Adrenal gland (tissue), 9 donors: ENCODE measurements at regions not wholly inside any gene's neighbourhood (a gene's known extent, or its start where the extent isn't known, plus 50 kb on each side); places are given as distances from the start of the nearest gene placed in this dataset.

ENCODE experiments used
- DNase-seq, 7 donors: peaks; one replicate each; pipeline ENCODE4 v3.0.0-alpha.2; 2019 to 2020
- H3K27ac ChIP-seq, 5 donors: fragments of 200-600 bp; sonication (generic) in 4 of 5; 1 replicate in 3 of 5; 2 replicates in 2 of 5; pipeline versions ENCODE4 v1.5.1 to v1.8.0; 2016 to 2020; ENCODE audit warnings: mild to moderate bottlenecking in 1 of 5
- H3K27me3 ChIP-seq: fragments of 200-600 bp; 2 replicates; pipeline ENCODE4 v1.8.0; 2021
- H3K36me3 ChIP-seq, 2 donors: fragments of 200-600 bp; replicated peaks in 1 of 2; 1 replicate in 1 of 2; 2 replicates in 1 of 2; pipeline versions ENCODE4 v1.5.1 to v1.8.0; 2018 to 2022
- H3K4me1 ChIP-seq, 2 donors: fragments of 200-600 bp; replicated peaks in 1 of 2; 1 replicate in 1 of 2; 2 replicates in 1 of 2; pipeline versions ENCODE4 v1.5.1 to v1.8.0; 2018 to 2021
- H3K4me3 ChIP-seq, 4 donors: fragments of 200-600 bp; sonication (generic) in 3 of 4; one replicate each; pipeline ENCODE4 v1.5.1; 2016 to 2018
- H3K9me3 ChIP-seq, 3 donors: fragments of 200-600 bp; sonication (generic) in 1 of 3; replicated peaks in 1 of 3; 1 replicate in 2 of 3; 2 replicates in 1 of 3; pipeline versions ENCODE4 v1.5.1 to v1.8.0; 2016 to 2021
- POLR2A ChIP-seq, 2 donors: fragments of 450-650 bp; IDR thresholded peaks; one replicate each; pipeline ENCODE4 v1.6.1; 2017; ENCODE audit warnings: antibody characterized with exemption in 2 of 2, mild to moderate bottlenecking in 2 of 2, moderate library complexity in 1 of 2
- WGBS, 4 donors: extraction: QIAGEN DNeasy Blood & Tissue Kit in 2 of 4; methylation state at CpG; one replicate each; pipeline versions ENCODE4 v1.1.5 to v1.1.7; 2013 to 2017; 5-methylcytosine and 5-hydroxymethylcytosine counted together
- intact Hi-C, 2 donors: fragments of 100-400 bp; cut with DNase I; formaldehyde crosslinking; loops; one replicate each; pipeline versions ENCODE4 v1.14.1 to v1.15.0; 2022 to 2023
- TF ChIP-seq, protein P1 (sequence below), 6 experiments: fragments of 450-650 bp in 4 of 6; fragments of 200-600 bp in 2 of 6; sonication (generic) in 1 of 6; IDR thresholded peaks; 1 replicate in 5 of 6; 2 replicates in 1 of 6; pipeline versions ENCODE4 v1.5.1 to v1.8.0; 2016 to 2021; ENCODE audit warnings: antibody characterized with exemption in 6 of 6, mild to moderate bottlenecking in 2 of 6, moderate library complexity in 1 of 6
- donor health status: healthy with polysubstance abuse.
- donor health status: Bipolar disorder and iron deficiency.
- donor health status: DM: yes; HTN: yes; CAD: no.
- donor health status: DM: no; HTN: no; CAD: no.
- donor health status: DM: no; HTN: no; CAD: no.

- no peaks in the 10 kb centered on the region for H3K4me1 ChIP-seq
- DNase-seq, result no peak
- no peaks in the 10 kb centered on the region for H3K27me3 ChIP-seq
- no peak overlapping the region for H3K4me3 ChIP-seq
- 68 to 88% (median 83%) methylated on average over 12 to 24 of the region's 24 CpGs for WGBS, 4 donors
- no peak overlapping the region for H3K27ac ChIP-seq
- H3K9me3 ChIP-seq, result no peaks in the 10 kb centered on the region
- no peaks in the 10 kb centered on the region for H3K36me3 ChIP-seq
- TF ChIP-seq, protein P1, sequence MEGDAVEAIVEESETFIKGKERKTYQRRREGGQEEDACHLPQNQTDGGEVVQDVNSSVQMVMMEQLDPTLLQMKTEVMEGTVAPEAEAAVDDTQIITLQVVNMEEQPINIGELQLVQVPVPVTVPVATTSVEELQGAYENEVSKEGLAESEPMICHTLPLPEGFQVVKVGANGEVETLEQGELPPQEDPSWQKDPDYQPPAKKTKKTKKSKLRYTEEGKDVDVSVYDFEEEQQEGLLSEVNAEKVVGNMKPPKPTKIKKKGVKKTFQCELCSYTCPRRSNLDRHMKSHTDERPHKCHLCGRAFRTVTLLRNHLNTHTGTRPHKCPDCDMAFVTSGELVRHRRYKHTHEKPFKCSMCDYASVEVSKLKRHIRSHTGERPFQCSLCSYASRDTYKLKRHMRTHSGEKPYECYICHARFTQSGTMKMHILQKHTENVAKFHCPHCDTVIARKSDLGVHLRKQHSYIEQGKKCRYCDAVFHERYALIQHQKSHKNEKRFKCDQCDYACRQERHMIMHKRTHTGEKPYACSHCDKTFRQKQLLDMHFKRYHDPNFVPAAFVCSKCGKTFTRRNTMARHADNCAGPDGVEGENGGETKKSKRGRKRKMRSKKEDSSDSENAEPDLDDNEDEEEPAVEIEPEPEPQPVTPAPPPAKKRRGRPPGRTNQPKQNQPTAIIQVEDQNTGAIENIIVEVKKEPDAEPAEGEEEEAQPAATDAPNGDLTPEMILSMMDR (IDR thresholded peaks at IDR 0.05), result no peak
- TF ChIP-seq POLR2A (IDR thresholded peaks at IDR 0.05), result no peak
- intact Hi-C loops, result no loop called here
Measured at GRCh38 chr10:132130286-132131265, 56.2 kb upstream of the DPYSL4 start.

- DNase-seq, result no peak
- Histone ChIP-seq H3K4me3 (no peak overlapping the region), H3K36me3 (no peaks in the 10 kb centered on the region), H3K27me3 (no peaks in the 10 kb centered on the region), H3K27ac (no peak overlapping the region), H3K4me1 (no peaks in the 10 kb centered on the region), H3K9me3 (no peaks in the 10 kb centered on the region)
- TF ChIP-seq, protein P1 (IDR thresholded peaks at IDR 0.05), result no peak
- no peak for TF ChIP-seq POLR2A (IDR thresholded peaks at IDR 0.05)
- WGBS, 4 donors, result 78 to 85% (median 82%) methylated on average over 11 to 22 of the region's 22 CpGs
- intact Hi-C loops, result no loop called here
Measured at GRCh38 chr10:132131581-132132420, 54.9 kb upstream of the DPYSL4 start.

DNA sequence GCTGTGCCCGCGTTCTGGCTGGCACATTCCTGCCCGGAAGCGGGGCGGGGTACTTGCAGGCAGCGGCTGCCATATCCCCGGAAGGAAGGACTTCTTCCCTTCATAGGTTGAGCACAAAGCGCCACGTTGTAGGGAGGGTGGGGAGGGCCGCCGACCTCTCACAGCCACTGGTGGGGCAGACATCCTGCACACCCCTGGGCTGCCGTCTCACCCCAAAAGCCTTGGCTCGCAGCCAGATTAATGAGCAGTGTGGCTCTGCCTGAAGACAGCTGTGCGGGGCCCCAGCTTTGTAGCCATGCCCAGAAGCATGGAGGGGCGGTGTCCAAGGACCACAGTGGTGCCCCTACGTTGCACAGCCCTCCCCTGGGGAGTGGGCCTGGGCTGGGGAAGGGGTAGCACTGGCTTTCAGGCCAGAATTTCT, 54.3 kb upstream of the DPYSL4 start:
- H3K4me3 ChIP-seq, result no peak overlapping the region
- DNase-seq, result no peak
- no peaks in the 10 kb centered on the region for H3K9me3 ChIP-seq
- no peaks in the 10 kb centered on the region for H3K27me3 ChIP-seq
- no peaks in the 10 kb centered on the region for H3K36me3 ChIP-seq
- 62 to 76% (median 71%) methylated on average over 8 to 16 of the region's 16 CpGs for WGBS, 4 donors
- H3K4me1 ChIP-seq, result no peaks in the 10 kb centered on the region
- TF ChIP-seq, protein P1 (IDR thresholded peaks at IDR 0.05), result no peak
- TF ChIP-seq POLR2A (IDR thresholded peaks at IDR 0.05), result no peak
- H3K27ac ChIP-seq, result peak overlapping the region in 1 of 5 donors; percentile 12
- intact Hi-C loops, result no loop called here

DNA sequence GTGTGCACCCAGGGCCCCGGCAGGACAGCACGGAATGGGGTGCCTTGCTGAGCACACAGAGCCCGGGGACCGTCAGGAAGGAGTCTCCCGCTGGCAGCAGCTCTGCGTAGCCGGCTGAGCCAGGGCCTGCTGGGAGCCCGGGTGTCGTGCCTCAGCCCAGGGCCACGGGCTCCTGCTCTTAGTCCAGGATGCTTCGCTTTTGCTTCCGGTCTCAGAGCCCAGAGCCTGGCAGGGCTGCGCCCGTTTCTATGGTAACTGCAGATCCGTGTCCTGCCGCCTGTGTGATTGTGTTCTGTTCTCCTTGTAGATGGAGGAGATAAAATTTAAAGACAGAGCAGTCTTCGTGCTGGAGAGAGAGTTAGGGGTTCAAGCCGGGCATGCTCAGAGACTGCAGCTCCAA, 53.7 kb upstream of the DPYSL4 start:
- no peaks in the 10 kb centered on the region for H3K9me3 ChIP-seq
- no peak overlapping the region for H3K4me3 ChIP-seq
- intact Hi-C loops, result no loop called here
- H3K27me3 ChIP-seq, result no peaks in the 10 kb centered on the region
- DNase-seq, result peak in 1 of 7 donors; percentile 74
- TF ChIP-seq POLR2A (IDR thresholded peaks at IDR 0.05), result no peak
- TF ChIP-seq, protein P1 (IDR thresholded peaks at IDR 0.05), result no peak
- H3K36me3 ChIP-seq, result no peaks in the 10 kb centered on the region
- H3K27ac ChIP-seq, result peak overlapping the region in 1 of 5 donors; percentile 12
- no peaks in the 10 kb centered on the region for H3K4me1 ChIP-seq
- 61 to 75% (median 73%) methylated on average over 10 to 18 of the region's 18 CpGs for WGBS, 4 donors
